ENCODE measurements at regions not wholly inside any gene's neighbourhood (a gene's known extent, or its start where the extent isn't known, plus 50 kb on each side); places are given as distances from the start of the nearest gene placed in this dataset.

DNA sequence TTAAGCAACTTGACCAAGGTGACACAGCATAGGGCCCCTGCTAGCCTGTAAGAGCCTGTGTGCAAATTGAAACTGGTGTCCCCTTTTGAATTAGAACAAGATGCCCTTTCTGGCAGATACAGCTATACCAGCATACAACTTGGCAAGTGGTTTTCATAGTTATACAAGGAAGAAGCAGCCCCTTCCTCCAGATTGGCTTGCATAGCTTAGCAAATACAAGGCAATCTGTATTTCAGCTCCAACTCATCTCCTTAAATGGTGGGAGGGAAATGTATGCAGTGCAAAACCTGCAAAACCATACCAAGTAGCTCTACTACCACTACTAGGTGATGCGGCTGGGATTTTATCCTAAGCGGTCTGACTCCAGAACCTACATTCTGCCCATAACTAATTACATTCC is 427.1 kb downstream of the HAPSTR1 start (continued):
- TF ChIP-seq ZSCAN18 (CRISPR knock-in tag; IDR thresholded peaks at IDR 0.05) (no peak), ETV6 (CRISPR knock-in tag; IDR thresholded peaks at IDR 0.05) (no peak), OVOL2 (CRISPR knock-in tag; IDR thresholded peaks at IDR 0.05; ENCODE audit: borderline replicate concordance) (no peak)
- TF ChIP-seq, protein P1, sequence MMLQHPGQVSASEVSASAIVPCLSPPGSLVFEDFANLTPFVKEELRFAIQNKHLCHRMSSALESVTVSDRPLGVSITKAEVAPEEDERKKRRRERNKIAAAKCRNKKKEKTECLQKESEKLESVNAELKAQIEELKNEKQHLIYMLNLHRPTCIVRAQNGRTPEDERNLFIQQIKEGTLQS (CRISPR knock-in tag; conservative IDR thresholded peaks at IDR 0.05) = no peak

GRCh38 chr16:9521749-9522370 is 430.4 kb downstream of the HAPSTR1 start:
- TF ChIP-seq, protein P2, sequence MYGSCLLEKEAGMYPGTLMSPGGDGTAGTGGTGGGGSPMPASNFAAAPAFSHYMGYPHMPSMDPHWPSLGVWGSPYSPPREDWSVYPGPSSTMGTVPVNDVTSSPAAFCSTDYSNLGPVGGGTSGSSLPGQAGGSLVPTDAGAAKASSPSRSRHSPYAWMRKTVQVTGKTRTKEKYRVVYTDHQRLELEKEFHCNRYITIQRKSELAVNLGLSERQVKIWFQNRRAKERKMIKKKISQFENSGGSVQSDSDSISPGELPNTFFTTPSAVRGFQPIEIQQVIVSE (CRISPR knock-in tag; IDR thresholded peaks at IDR 0.05; ENCODE audit: borderline replicate concordance) = no peak
- TF ChIP-seq, protein P3, sequence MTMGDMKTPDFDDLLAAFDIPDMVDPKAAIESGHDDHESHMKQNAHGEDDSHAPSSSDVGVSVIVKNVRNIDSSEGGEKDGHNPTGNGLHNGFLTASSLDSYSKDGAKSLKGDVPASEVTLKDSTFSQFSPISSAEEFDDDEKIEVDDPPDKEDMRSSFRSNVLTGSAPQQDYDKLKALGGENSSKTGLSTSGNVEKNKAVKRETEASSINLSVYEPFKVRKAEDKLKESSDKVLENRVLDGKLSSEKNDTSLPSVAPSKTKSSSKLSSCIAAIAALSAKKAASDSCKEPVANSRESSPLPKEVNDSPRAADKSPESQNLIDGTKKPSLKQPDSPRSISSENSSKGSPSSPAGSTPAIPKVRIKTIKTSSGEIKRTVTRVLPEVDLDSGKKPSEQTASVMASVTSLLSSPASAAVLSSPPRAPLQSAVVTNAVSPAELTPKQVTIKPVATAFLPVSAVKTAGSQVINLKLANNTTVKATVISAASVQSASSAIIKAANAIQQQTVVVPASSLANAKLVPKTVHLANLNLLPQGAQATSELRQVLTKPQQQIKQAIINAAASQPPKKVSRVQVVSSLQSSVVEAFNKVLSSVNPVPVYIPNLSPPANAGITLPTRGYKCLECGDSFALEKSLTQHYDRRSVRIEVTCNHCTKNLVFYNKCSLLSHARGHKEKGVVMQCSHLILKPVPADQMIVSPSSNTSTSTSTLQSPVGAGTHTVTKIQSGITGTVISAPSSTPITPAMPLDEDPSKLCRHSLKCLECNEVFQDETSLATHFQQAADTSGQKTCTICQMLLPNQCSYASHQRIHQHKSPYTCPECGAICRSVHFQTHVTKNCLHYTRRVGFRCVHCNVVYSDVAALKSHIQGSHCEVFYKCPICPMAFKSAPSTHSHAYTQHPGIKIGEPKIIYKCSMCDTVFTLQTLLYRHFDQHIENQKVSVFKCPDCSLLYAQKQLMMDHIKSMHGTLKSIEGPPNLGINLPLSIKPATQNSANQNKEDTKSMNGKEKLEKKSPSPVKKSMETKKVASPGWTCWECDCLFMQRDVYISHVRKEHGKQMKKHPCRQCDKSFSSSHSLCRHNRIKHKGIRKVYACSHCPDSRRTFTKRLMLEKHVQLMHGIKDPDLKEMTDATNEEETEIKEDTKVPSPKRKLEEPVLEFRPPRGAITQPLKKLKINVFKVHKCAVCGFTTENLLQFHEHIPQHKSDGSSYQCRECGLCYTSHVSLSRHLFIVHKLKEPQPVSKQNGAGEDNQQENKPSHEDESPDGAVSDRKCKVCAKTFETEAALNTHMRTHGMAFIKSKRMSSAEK (CRISPR knock-in tag; IDR thresholded peaks at IDR 0.05; ENCODE audit: borderline replicate concordance) = no peak
- TF ChIP-seq PREB (CRISPR knock-in tag; IDR thresholded peaks at IDR 0.05; ENCODE audit: borderline replicate concordance) = no peak
- Mint-ChIP-seq H3K27ac (0 out of 2 replicates have a peak overlapping the region, but pooled peaks have one; percentile 32), H3K36me3 (no peaks in the 10 kb centered on the region), H3K9me3 (no peaks in the 10 kb centered on the region), H3K27me3 (ENCODE audit: low read depth) (peaks cover 17% of the 10 kb centered on the region), H3K4me3 (no peak overlapping the region), H3K4me1 (peaks cover 48% of the 10 kb centered on the region)
- CTCF ChIA-PET = interaction anchor here (1.3 to 1.6 kb wide), 2 partner anchors 126 to 263 kb away, joined by 4 read pairs; no protein-coding TSS in a partner anchor
- DNase-seq (ENCODE audit: low spot score) = no peak
- ATAC-seq = no peak
- POLR2A ChIA-PET = no interaction called here

- peaks cover 19% of the 10 kb centered on the region for H3K27me3 Mint-ChIP-seq (ENCODE audit: low read depth)
- H3K36me3 Mint-ChIP-seq = no peaks in the 10 kb centered on the region
- peaks cover 55% of the 10 kb centered on the region for H3K4me1 Mint-ChIP-seq
- no peak for DNase-seq (ENCODE audit: low spot score)
- CTCF ChIA-PET = interaction anchor here (1.3 to 1.6 kb wide), 2 partner anchors 126 to 263 kb away, joined by 4 read pairs; no protein-coding TSS in a partner anchor
- ATAC-seq = no peak
- no peak overlapping the region for H3K4me3 Mint-ChIP-seq
- 0 out of 2 replicates have a peak overlapping the region, but pooled peaks have one; percentile 49 for H3K27ac Mint-ChIP-seq
- no peaks in the 10 kb centered on the region for H3K9me3 Mint-ChIP-seq
- POLR2A ChIA-PET = no interaction called here
- no peak for TF ChIP-seq E2F1 (CRISPR knock-in tag; IDR thresholded peaks at IDR 0.05)
- TF ChIP-seq SOX15 (CRISPR knock-in tag; IDR thresholded peaks at IDR 0.05) = no peak
- TF ChIP-seq, protein P4, sequence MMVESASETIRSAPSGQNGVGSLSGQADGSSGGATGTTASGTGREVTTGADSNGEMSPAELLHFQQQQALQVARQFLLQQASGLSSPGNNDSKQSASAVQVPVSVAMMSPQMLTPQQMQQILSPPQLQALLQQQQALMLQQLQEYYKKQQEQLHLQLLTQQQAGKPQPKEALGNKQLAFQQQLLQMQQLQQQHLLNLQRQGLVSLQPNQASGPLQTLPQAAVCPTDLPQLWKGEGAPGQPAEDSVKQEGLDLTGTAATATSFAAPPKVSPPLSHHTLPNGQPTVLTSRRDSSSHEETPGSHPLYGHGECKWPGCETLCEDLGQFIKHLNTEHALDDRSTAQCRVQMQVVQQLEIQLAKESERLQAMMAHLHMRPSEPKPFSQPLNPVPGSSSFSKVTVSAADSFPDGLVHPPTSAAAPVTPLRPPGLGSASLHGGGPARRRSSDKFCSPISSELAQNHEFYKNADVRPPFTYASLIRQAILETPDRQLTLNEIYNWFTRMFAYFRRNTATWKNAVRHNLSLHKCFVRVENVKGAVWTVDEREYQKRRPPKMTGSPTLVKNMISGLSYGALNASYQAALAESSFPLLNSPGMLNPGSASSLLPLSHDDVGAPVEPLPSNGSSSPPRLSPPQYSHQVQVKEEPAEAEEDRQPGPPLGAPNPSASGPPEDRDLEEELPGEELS (CRISPR knock-in tag; IDR thresholded peaks at IDR 0.05) = no peak
- no peak for TF ChIP-seq MLX (CRISPR knock-in tag; IDR thresholded peaks at IDR 0.05)
- no peak for TF ChIP-seq ZNF396 (CRISPR knock-in tag; IDR thresholded peaks at IDR 0.05; ENCODE audit: borderline replicate concordance)
- TF ChIP-seq, protein P5, sequence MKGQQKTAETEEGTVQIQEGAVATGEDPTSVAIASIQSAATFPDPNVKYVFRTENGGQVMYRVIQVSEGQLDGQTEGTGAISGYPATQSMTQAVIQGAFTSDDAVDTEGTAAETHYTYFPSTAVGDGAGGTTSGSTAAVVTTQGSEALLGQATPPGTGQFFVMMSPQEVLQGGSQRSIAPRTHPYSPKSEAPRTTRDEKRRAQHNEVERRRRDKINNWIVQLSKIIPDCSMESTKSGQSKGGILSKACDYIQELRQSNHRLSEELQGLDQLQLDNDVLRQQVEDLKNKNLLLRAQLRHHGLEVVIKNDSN (CRISPR knock-in tag; IDR thresholded peaks at IDR 0.05) = no peak
- TF ChIP-seq ZNF138 (CRISPR knock-in tag; conservative IDR thresholded peaks at IDR 0.05) = no peak
- TF ChIP-seq, protein P6, sequence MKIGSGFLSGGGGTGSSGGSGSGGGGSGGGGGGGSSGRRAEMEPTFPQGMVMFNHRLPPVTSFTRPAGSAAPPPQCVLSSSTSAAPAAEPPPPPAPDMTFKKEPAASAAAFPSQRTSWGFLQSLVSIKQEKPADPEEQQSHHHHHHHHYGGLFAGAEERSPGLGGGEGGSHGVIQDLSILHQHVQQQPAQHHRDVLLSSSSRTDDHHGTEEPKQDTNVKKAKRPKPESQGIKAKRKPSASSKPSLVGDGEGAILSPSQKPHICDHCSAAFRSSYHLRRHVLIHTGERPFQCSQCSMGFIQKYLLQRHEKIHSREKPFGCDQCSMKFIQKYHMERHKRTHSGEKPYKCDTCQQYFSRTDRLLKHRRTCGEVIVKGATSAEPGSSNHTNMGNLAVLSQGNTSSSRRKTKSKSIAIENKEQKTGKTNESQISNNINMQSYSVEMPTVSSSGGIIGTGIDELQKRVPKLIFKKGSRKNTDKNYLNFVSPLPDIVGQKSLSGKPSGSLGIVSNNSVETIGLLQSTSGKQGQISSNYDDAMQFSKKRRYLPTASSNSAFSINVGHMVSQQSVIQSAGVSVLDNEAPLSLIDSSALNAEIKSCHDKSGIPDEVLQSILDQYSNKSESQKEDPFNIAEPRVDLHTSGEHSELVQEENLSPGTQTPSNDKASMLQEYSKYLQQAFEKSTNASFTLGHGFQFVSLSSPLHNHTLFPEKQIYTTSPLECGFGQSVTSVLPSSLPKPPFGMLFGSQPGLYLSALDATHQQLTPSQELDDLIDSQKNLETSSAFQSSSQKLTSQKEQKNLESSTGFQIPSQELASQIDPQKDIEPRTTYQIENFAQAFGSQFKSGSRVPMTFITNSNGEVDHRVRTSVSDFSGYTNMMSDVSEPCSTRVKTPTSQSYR (CRISPR knock-in tag; IDR thresholded peaks at IDR 0.05) = no peak
- no peak for TF ChIP-seq TP53 (CRISPR knock-in tag; IDR thresholded peaks at IDR 0.05)
These were observed 431.2 kb downstream of the HAPSTR1 start for GRCh38 chr16:9522614-9523013.

All from WTC11 (cell line).